T-helper 2 cell treated with Interferon-gamma antibody and Interleukin-4, amounts not matched to agents 100 ng/mL and 5 ng/mL, for 36 hours (primary cell): ENCODE measurements at regions not wholly inside any gene's neighbourhood (a gene's known extent, or its start where the extent isn't known, plus 50 kb on each side); places are given as distances from the start of the nearest gene placed in this dataset.

ENCODE experiments used
- intact Hi-C: fragments of 100-400 bp; cut with micrococcal nuclease; formaldehyde crosslinking; loops from one replicate; pipeline ENCODE4 v1.15.1; 2023

- intact Hi-C loops: no loop called here
These were observed 218.2 kb downstream of the GADD45G start for GRCh38 chr9:89822996-89823395.

GRCh38 chr9:89825669-89826068 lies 220.9 kb downstream of the GADD45G start:
- intact Hi-C loops: loop anchor here (5.0 kb wide), 2 partner anchors 83 to 223 kb away; no protein-coding TSS in a partner anchor

- intact Hi-C loops: loop anchor here (5.0 kb wide), 2 partner anchors 84 to 224 kb away; no protein-coding TSS in a partner anchor
These were observed 221.4 kb downstream of the GADD45G start for GRCh38 chr9:89826186-89826585.

GRCh38 chr9:89829346-89829745 lies 224.5 kb downstream of the GADD45G start:
- intact Hi-C loops: loop anchor here (5.0 kb wide), 2 partner anchors 87 to 227 kb away; no protein-coding TSS in a partner anchor

- intact Hi-C loops: no loop called here
These were observed 230.9 kb downstream of the GADD45G start for GRCh38 chr9:89835666-89836065.

GRCh38 chr9:89837162-89837933 lies 232.5 kb downstream of the GADD45G start:
- intact Hi-C loops: no loop called here

GRCh38 chr9:89837934-89838310 lies 233.1 kb downstream of the GADD45G start:
- intact Hi-C loops: no loop called here

- intact Hi-C loops: no loop called here
These were observed 233.8 kb downstream of the GADD45G start for GRCh38 chr9:89838621-89839020.

- intact Hi-C loops: no loop called here
These were observed 234.6 kb downstream of the GADD45G start for GRCh38 chr9:89839449-89839848.

GRCh38 chr9:89839952-89840351 lies 235.1 kb downstream of the GADD45G start:
- intact Hi-C loops: no loop called here

GRCh38 chr9:89841456-89841855 lies 236.6 kb downstream of the GADD45G start:
- intact Hi-C loops: no loop called here

- intact Hi-C loops: no loop called here
These were observed 237.5 kb downstream of the GADD45G start for GRCh38 chr9:89842267-89842768.

GRCh38 chr9:89843074-89843473 lies 238.3 kb downstream of the GADD45G start:
- intact Hi-C loops: no loop called here

- intact Hi-C loops: no loop called here
These were observed 238.8 kb downstream of the GADD45G start for GRCh38 chr9:89843591-89843990.

- intact Hi-C loops: no loop called here
These were observed 239.3 kb downstream of the GADD45G start for GRCh38 chr9:89844075-89844474.

GRCh38 chr9:89844535-89844934 lies 239.7 kb downstream of the GADD45G start:
- intact Hi-C loops: no loop called here

GRCh38 chr9:89845321-89845720 lies 240.5 kb downstream of the GADD45G start:
- intact Hi-C loops: no loop called here

GRCh38 chr9:89845862-89846261 lies 241.1 kb downstream of the GADD45G start:
- intact Hi-C loops: no loop called here

- intact Hi-C loops: no loop called here
These were observed 243.5 kb downstream of the GADD45G start for GRCh38 chr9:89848060-89849040.

- intact Hi-C loops: no loop called here
These were observed 244.3 kb downstream of the GADD45G start for GRCh38 chr9:89849096-89849495.

- intact Hi-C loops: no loop called here
These were observed 245.3 kb downstream of the GADD45G start for GRCh38 chr9:89850153-89850552.
